ENCODE measurements at regions not wholly inside any gene's neighbourhood (a gene's known extent, or its start where the extent isn't known, plus 50 kb on each side); places are given as distances from the start of the nearest gene placed in this dataset.

- no peaks in the 10 kb centered on the region for H3K4me1 Mint-ChIP-seq
- no peak overlapping the region for H3K27ac ChIP-seq (ENCODE audit: insufficient read depth, low read length, poor library complexity, severe bottlenecking)
- no peaks in the 10 kb centered on the region for H3K27me3 ChIP-seq (ENCODE audit: control insufficient read depth, insufficient read depth, low read length)
- H3K36me3 ChIP-seq (ENCODE audit: control insufficient read depth, insufficient read depth, low read length): no peaks in the 10 kb centered on the region
- no peak overlapping the region for H3K4me3 ChIP-seq (ENCODE audit: low read depth, low read length)
- H3K4me1 ChIP-seq (ENCODE audit: control insufficient read depth, insufficient read depth, low read length, poor library complexity, severe bottlenecking): no peaks in the 10 kb centered on the region
- no peaks in the 10 kb centered on the region for H3K27me3 Mint-ChIP-seq
- H3K9me3 Mint-ChIP-seq: peaks cover 0 to 4% (median 1%) of the 10 kb centered on the region in 7 donors
- no peaks in the 10 kb centered on the region for H3K36me3 Mint-ChIP-seq
- DNase-seq: no peak
- ATAC-seq (ENCODE audit: low read depth in 2 of 2): no peak
- no peak overlapping the region for H3K27ac Mint-ChIP-seq
- H3K9me3 ChIP-seq (ENCODE audit: control insufficient read depth in 2 of 2, low read length in 2 of 2): no peaks in the 10 kb centered on the region
- no peak overlapping the region for H3K4me3 Mint-ChIP-seq
Measured at GRCh38 chr6:47908271-47908670, 126.4 kb downstream of the OPN5 start.

GRCh38 chr6:47905717-47906116, 123.9 kb downstream of the OPN5 start:
- no peaks in the 10 kb centered on the region for H3K4me1 Mint-ChIP-seq
- no peak overlapping the region for H3K4me3 Mint-ChIP-seq
- no peaks in the 10 kb centered on the region for H3K4me1 ChIP-seq (ENCODE audit: control insufficient read depth, insufficient read depth, low read length, poor library complexity, severe bottlenecking)
- H3K27me3 Mint-ChIP-seq: no peaks in the 10 kb centered on the region
- DNase-seq (no peak), ATAC-seq (ENCODE audit: low read depth in 2 of 2) (no peak)
- no peak overlapping the region for H3K4me3 ChIP-seq (ENCODE audit: low read depth, low read length)
- H3K27ac Mint-ChIP-seq: no peak overlapping the region
- no peaks in the 10 kb centered on the region for H3K36me3 ChIP-seq (ENCODE audit: control insufficient read depth, insufficient read depth, low read length)
- no peaks in the 10 kb centered on the region for H3K36me3 Mint-ChIP-seq
- H3K27me3 ChIP-seq (ENCODE audit: control insufficient read depth, insufficient read depth, low read length): no peaks in the 10 kb centered on the region
- no peak overlapping the region for H3K27ac ChIP-seq (ENCODE audit: insufficient read depth, low read length, poor library complexity, severe bottlenecking)
- peaks cover 0 to 5% (median 0%) of the 10 kb centered on the region in 7 donors for H3K9me3 Mint-ChIP-seq
- H3K9me3 ChIP-seq (ENCODE audit: control insufficient read depth in 2 of 2, low read length in 2 of 2): no peaks in the 10 kb centered on the region

GRCh38 chr6:47897247-47897646, 115.4 kb downstream of the OPN5 start:
- no peak overlapping the region for H3K27ac ChIP-seq (ENCODE audit: insufficient read depth, low read length, poor library complexity, severe bottlenecking)
- Mint-ChIP-seq H3K4me1 (no peaks in the 10 kb centered on the region), H3K9me3 (peaks cover 0 to 3% (median 0%) of the 10 kb centered on the region in 7 donors), H3K4me3 (no peak overlapping the region), H3K27me3 (no peaks in the 10 kb centered on the region), H3K36me3 (no peaks in the 10 kb centered on the region), H3K27ac (no peak overlapping the region)
- no peaks in the 10 kb centered on the region for H3K9me3 ChIP-seq (ENCODE audit: control insufficient read depth in 2 of 2, low read length in 2 of 2)
- no peaks in the 10 kb centered on the region for H3K4me1 ChIP-seq (ENCODE audit: control insufficient read depth, insufficient read depth, low read length, poor library complexity, severe bottlenecking)
- no peaks in the 10 kb centered on the region for H3K36me3 ChIP-seq (ENCODE audit: control insufficient read depth, insufficient read depth, low read length)
- no peak overlapping the region for H3K4me3 ChIP-seq (ENCODE audit: low read depth, low read length)
- DNase-seq: no peak
- ATAC-seq (ENCODE audit: low read depth in 2 of 2): no peak
- no peaks in the 10 kb centered on the region for H3K27me3 ChIP-seq (ENCODE audit: control insufficient read depth, insufficient read depth, low read length)

- Mint-ChIP-seq H3K36me3 (no peaks in the 10 kb centered on the region), H3K9me3 (peaks cover 0 to 4% (median 0%) of the 10 kb centered on the region in 7 donors), H3K27ac (no peak overlapping the region), H3K4me1 (no peaks in the 10 kb centered on the region), H3K4me3 (no peak overlapping the region), H3K27me3 (no peaks in the 10 kb centered on the region)
- Histone ChIP-seq H3K4me1 (ENCODE audit: control insufficient read depth, insufficient read depth, low read length, poor library complexity, severe bottlenecking) (no peaks in the 10 kb centered on the region), H3K4me3 (ENCODE audit: low read depth, low read length) (no peak overlapping the region), H3K36me3 (ENCODE audit: control insufficient read depth, insufficient read depth, low read length) (no peaks in the 10 kb centered on the region), H3K27ac (ENCODE audit: insufficient read depth, low read length, poor library complexity, severe bottlenecking) (no peak overlapping the region), H3K27me3 (ENCODE audit: control insufficient read depth, insufficient read depth, low read length) (no peaks in the 10 kb centered on the region), H3K9me3 (ENCODE audit: control insufficient read depth in 2 of 2, low read length in 2 of 2) (no peaks in the 10 kb centered on the region)
- DNase-seq: no peak
- no peak for ATAC-seq (ENCODE audit: low read depth in 2 of 2)
Measured at GRCh38 chr6:47890326-47890875, 108.6 kb downstream of the OPN5 start.

- no peaks in the 10 kb centered on the region for H3K4me1 Mint-ChIP-seq
- H3K4me3 Mint-ChIP-seq: no peak overlapping the region
- Histone ChIP-seq H3K27me3 (ENCODE audit: control insufficient read depth, insufficient read depth, low read length) (no peaks in the 10 kb centered on the region), H3K36me3 (ENCODE audit: control insufficient read depth, insufficient read depth, low read length) (no peaks in the 10 kb centered on the region), H3K9me3 (ENCODE audit: control insufficient read depth in 2 of 2, low read length in 2 of 2) (no peaks in the 10 kb centered on the region), H3K4me3 (ENCODE audit: low read depth, low read length) (no peak overlapping the region), H3K4me1 (ENCODE audit: control insufficient read depth, insufficient read depth, low read length, poor library complexity, severe bottlenecking) (no peaks in the 10 kb centered on the region), H3K27ac (ENCODE audit: insufficient read depth, low read length, poor library complexity, severe bottlenecking) (no peak overlapping the region)
- peaks cover 0 to 3% (median 0%) of the 10 kb centered on the region in 7 donors for H3K9me3 Mint-ChIP-seq
- H3K36me3 Mint-ChIP-seq: no peaks in the 10 kb centered on the region
- no peaks in the 10 kb centered on the region for H3K27me3 Mint-ChIP-seq
- no peak overlapping the region for H3K27ac Mint-ChIP-seq
- no peak for ATAC-seq (ENCODE audit: low read depth in 2 of 2)
- DNase-seq: no peak
Measured at GRCh38 chr6:47879015-47879414, 97.2 kb downstream of the OPN5 start.

All from CD4-positive, CD25-positive, alpha-beta regulatory T cell (primary cell).